ENCODE measurements at regions not wholly inside any gene's neighbourhood (a gene's known extent, or its start where the extent isn't known, plus 50 kb on each side); places are given as distances from the start of the nearest gene placed in this dataset.

- 100% methylated on average over 1 of the region's 7 CpGs for WGBS (ENCODE audit: insufficient coverage)
- Histone ChIP-seq H4K20me1 (ENCODE audit: insufficient read depth, low read length) (no peaks in the 10 kb centered on the region), H3K27me3 (ENCODE audit: control insufficient read depth in 2 of 2, insufficient read depth in 2 of 2, low read length in 2 of 2) (no peaks in the 10 kb centered on the region), H3K27ac (ENCODE audit: low read depth in 1 of 2, low read length in 2 of 2) (no peak overlapping the region), H3K9me3 (replicated peaks in 1 of 2; ENCODE audit: control insufficient read depth in 1 of 2, insufficient read depth in 1 of 2, low read length in 2 of 2) (no peaks in the 10 kb centered on the region), H2AFZ (ENCODE audit: insufficient read depth, low read depth, low read length, poor library complexity, severe bottlenecking) (no peak overlapping the region), H3K9ac (ENCODE audit: insufficient read depth, low read length, poor library complexity, severe bottlenecking) (no peak overlapping the region), H3K79me2 (ENCODE audit: insufficient read depth, low read length) (no peaks in the 10 kb centered on the region), H3K4me1 (ENCODE audit: control insufficient read depth in 1 of 2, insufficient read depth in 2 of 2, low read length in 2 of 2) (no peaks in the 10 kb centered on the region), H3K4me3 (replicated peaks in 1 of 3; ENCODE audit: low read depth in 2 of 3, low read length in 3 of 3) (no peak overlapping the region), H3K36me3 (replicated peaks in 1 of 2; ENCODE audit: control insufficient read depth in 1 of 2, insufficient read depth in 2 of 2, low read length in 2 of 2) (no peaks in the 10 kb centered on the region), H3K4me2 (replicated peaks; ENCODE audit: extremely low read depth, low read length, poor library complexity, severe bottlenecking) (no peak overlapping the region)
- Mint-ChIP-seq H3K9me3 (peaks cover 0 to 2% (median 0%) of the 10 kb centered on the region in 7 donors), H3K4me1 (no peaks in the 10 kb centered on the region), H3K4me3 (no peak overlapping the region), H3K36me3 (no peaks in the 10 kb centered on the region), H3K27me3 (ENCODE audit: low read depth in 3 of 3) (peaks cover 1 to 2% (median 2%) of the 10 kb centered on the region in 3 donors), H3K27ac (no peak overlapping the region)
- DNase-seq = no peak
- intact Hi-C loops (cut with micrococcal nuclease) = no loop called here
- TF ChIP-seq CTCF (IDR thresholded peaks at IDR 0.05) = no peak
Measured at GRCh38 chr3:153952091-153952490, 169.1 kb upstream of the ARHGEF26 start.

- Histone ChIP-seq H3K79me2 (ENCODE audit: insufficient read depth, low read length) (no peaks in the 10 kb centered on the region), H3K4me2 (replicated peaks; ENCODE audit: extremely low read depth, low read length, poor library complexity, severe bottlenecking) (no peak overlapping the region), H3K36me3 (replicated peaks in 1 of 2; ENCODE audit: control insufficient read depth in 1 of 2, insufficient read depth in 2 of 2, low read length in 2 of 2) (no peaks in the 10 kb centered on the region), H2AFZ (ENCODE audit: insufficient read depth, low read depth, low read length, poor library complexity, severe bottlenecking) (no peak overlapping the region), H3K9me3 (replicated peaks in 1 of 2; ENCODE audit: control insufficient read depth in 1 of 2, insufficient read depth in 1 of 2, low read length in 2 of 2) (no peaks in the 10 kb centered on the region), H3K27ac (ENCODE audit: low read depth in 1 of 2, low read length in 2 of 2) (no peak overlapping the region), H3K27me3 (ENCODE audit: control insufficient read depth in 2 of 2, insufficient read depth in 2 of 2, low read length in 2 of 2) (no peaks in the 10 kb centered on the region), H4K20me1 (ENCODE audit: insufficient read depth, low read length) (no peaks in the 10 kb centered on the region), H3K4me3 (replicated peaks in 1 of 3; ENCODE audit: low read depth in 2 of 3, low read length in 3 of 3) (no peak overlapping the region), H3K4me1 (ENCODE audit: control insufficient read depth in 1 of 2, insufficient read depth in 2 of 2, low read length in 2 of 2) (no peaks in the 10 kb centered on the region), H3K9ac (ENCODE audit: insufficient read depth, low read length, poor library complexity, severe bottlenecking) (no peak overlapping the region)
- Mint-ChIP-seq H3K4me3 (no peak overlapping the region), H3K27ac (no peak overlapping the region), H3K9me3 (no peaks in the 10 kb centered on the region), H3K27me3 (ENCODE audit: low read depth in 3 of 3) (peaks cover 1 to 6% (median 2%) of the 10 kb centered on the region in 3 donors), H3K4me1 (no peaks in the 10 kb centered on the region), H3K36me3 (no peaks in the 10 kb centered on the region)
- intact Hi-C loops (cut with micrococcal nuclease) = no loop called here
- DNase-seq = no peak
- WGBS (ENCODE audit: insufficient coverage) = 88% methylated on average over 4 of the region's 5 CpGs
- no peak for TF ChIP-seq CTCF (IDR thresholded peaks at IDR 0.05)
Measured at GRCh38 chr3:153956613-153957012, 164.6 kb upstream of the ARHGEF26 start.

All from CD14-positive monocyte (primary cell).